Suppressor macrophage treated with lipopolysaccharide for 1 hour (primary cell): ENCODE measurements at regions not wholly inside any gene's neighbourhood (a gene's known extent, or its start where the extent isn't known, plus 50 kb on each side); places are given as distances from the start of the nearest gene placed in this dataset.

Experiments
- DNase-seq, 3 donors: peaks; one replicate each; pipeline ENCODE4 v3.0.0-alpha.2; 2020 to 2022

DNA sequence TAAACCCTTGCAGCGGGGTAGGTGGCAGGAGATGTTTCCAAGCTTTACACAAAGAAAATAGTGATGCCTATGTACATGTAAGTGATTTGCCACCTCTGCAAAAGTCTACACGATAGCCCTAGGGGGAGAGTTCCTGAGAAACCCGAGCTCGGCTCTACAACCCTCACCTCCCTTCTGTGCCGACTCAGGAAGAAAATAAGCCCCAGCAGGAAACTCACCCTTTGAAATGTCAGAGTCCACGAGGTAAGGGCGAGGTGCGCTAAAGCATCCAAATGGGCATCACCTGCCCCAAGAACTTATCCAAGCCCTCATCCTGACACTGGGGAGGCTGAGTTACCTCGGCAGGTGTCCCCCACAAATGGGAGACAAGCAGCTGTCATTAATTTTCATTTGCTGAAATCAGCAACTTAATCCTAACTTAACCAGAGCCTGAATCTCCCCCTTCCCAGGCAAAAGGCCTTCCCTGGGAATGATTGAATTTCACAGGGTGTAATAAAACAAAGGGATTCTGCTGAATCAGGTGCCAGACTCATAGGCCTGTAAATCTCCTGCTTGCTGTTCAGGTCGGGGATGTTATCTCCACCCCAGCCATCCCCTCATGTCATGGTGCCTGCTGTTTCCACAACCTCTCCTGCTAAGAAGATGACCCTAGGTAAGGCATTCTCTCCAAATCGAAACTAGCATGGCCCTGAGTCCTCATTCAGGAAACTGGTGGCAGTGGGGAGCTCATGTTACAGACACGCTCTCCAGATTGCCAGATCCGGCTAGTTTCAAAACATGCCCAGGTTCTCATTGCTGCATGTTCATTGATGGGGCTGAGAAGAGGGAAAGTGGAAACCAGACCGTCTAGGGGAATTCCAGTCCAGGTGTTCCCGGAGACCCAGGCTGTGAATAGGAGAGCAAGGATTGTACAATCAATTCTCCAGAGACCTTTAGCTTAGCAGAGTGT lies 105.3 kb upstream of the KIRREL3 start:
- no peak for DNase-seq

DNA sequence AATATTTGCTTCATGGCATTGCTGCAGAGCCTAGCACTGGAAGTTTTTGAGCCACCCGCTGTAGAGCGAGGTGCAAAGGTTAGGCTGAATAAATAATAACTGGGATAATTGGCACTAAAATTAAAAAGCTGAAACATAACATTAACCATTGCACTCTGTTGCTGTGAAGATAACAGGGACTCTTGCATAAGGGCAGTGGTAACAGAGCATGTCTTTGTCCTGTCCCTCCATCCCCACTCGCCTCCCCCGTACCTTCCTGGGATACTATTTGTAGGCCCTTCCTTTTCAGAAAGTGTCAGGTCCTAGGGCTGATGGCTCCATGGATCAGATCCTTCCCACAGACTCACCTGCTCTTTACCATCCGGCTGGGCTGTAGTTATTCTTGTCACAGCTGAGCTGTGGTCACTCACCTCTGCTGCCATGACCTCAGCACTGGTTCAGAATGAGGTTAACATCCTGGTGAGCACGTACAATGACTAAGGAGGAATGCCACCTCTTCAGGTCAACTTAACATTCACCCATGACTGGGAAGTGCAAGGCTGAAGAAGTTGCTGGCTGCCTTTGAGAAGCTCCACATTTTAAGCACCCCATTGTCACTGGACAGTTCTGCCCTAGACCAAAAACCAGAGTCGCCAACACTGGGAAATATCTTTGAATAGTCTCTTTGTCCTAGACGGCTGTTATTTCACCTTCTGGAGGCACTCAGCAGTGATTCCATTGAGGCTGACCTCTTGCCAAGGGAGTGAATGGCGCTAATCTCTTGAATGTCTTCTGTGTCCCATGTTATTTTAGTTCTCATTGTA lies 103.2 kb upstream of the KIRREL3 start:
- no peak for DNase-seq

DNA sequence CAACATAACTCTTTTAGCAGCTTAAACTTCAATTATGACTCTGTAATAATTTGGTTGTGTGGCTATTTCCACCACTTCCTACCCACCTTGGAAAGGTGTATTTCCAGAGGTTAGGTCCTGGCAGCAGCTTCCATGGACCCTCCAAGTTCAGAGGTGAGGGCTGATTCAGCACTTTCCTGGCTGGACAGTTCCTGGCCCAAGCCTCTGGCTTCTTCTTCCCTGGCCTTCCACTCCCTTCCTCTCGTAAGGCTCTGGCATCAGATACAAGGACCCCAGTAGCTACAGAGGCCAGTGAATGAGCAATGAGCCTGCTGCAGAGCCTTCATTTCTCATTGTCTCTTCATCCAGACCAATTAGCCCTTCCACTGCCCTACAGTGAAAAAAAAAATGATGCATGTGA lies 98.1 kb upstream of the KIRREL3 start:
- no peak for DNase-seq

DNA sequence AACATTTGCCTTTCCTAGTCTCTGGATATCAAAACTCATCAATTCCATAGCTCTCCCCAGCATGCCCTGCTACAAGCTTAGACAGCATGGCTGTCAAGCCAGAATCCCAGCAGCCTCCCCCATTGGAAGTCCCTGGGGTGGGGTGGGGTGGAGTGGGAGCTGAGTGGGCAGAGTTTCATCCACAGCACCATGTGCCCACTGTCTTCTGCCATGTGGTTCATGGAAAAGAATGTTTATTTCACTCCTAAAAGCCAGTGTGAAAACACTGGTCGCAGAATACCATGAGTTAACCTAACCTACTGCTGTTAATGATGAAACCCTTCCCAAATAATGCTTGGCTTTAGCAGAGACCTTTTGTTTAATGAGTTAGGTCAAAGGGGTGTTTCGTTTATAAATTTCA lies 80.2 kb upstream of the KIRREL3 start:
- DNase-seq: no peak

DNA sequence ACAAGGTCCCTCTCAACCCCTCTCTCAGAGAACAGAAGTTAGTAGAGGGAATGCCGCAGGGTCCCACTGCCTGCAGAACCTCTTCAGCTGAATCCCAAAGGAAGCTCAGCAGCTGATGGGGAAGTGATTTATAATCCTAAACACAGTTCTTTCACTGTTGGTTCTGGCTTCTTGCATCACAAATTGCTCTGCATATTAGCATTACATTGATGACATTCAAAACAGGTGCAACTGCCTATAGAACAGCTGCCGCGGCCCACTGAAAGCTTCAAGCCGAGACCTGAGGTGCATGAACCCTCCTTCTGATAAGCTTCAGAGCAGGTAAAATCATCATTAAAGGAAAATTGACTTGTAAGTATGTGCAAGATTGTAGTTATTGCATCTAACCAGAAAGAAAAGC lies 75.2 kb upstream of the KIRREL3 start:
- no peak for DNase-seq

DNA sequence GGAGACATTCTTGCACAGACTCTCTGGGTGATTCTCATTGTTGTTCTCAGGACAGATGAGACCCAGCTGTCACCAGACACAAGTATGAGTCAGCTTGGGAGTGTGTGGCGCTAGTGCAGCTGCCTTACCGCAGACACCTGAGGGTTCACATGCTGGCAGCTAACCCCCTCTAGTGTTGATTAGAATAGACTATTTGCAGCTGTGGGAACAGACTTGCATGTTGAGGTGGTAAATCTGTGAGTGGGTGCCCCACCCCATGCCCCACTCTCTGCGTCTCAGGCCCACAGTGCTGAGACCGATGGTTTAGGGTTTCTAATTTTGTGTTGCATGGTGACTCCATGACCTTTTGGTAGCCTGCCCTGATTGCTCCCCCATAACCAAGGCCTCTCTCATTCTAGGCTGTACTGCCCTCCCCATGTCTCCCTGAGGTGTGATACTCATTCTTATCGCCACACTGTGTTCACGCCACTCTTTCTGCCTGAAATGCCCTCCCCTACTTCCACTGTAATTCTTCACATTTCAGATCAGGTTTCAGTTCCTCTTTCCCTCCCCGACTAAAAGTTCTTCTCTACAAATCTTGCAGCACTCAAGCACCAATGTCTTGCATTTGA lies 73.7 kb upstream of the KIRREL3 start:
- DNase-seq: peak in 1 of 3 donors; percentile 3

GRCh38 chr11:127073621-127074020 lies 73.1 kb upstream of the KIRREL3 start:
- DNase-seq: no peak

DNA sequence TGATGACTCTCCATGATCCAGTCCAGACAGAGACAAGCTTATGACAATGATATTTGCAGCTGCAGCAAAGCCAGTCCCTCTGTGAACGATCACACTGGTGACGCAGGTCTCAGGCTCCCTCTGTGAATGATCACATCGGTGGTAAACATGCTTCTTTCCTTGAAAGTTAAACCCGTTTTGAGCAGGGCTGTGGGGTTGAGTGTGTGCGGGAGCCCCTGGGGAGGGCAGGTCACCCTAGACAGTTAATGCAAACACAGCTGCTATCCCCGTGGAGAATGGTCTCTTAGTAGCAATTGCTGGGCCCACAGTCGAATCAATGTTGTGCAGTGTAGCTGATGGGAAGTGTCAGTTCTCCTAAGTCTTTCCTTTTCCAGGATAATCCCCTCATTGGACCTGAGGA lies 71.0 kb upstream of the KIRREL3 start:
- DNase-seq: no peak

GRCh38 chr11:127070808-127071207 lies 70.2 kb upstream of the KIRREL3 start:
- no peak for DNase-seq

DNA sequence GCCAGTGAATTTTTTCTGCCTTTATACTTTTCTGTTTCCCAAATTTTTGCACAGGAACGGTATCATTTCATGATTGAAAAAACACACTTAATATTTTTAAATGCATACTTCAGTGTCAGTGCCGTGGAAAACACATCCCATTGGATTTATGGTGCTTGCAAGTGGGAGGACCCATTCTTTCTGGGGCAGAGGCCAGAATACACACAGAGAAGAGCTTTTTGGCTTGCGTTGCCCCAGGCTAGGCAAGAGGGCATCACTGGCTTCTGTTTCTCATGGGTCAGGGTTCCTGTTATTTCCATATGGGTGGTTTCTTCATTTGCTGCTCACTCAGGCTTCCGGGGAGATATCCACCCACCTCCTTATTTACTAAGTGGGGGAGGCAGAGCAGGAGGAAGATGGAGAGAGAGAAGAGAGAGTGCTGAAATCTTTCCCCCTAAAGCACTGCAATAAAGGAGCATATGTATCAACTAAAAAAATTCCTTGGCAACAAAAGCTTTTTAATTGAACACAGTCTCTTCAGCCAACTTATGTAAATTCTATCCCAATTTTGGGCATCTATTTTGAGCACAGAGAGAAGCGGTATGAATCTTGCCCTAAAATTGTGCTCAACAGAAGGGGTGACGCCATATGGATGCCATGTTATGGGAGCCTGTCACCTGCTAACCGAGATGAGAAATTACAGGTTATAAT lies 66.0 kb upstream of the KIRREL3 start:
- no peak for DNase-seq

DNA sequence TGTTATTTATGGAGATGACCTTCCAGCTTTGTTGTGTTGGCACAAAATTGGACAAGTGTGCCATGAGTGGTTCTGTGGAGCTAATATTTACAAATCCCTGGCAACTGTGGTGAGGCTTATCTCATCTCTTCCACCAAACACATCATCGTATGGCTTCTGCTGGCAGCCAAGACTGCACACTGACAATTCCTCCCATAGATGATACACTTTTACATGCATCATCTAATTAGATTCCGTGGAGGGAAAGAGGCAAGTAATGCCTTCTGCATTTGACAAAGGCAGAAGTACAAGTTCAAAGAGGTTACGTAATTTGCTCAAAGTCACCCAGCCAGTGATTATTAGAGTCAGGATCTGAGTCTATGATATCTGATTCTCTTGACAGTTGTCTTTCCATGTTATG lies 62.7 kb upstream of the KIRREL3 start:
- no peak for DNase-seq

DNA sequence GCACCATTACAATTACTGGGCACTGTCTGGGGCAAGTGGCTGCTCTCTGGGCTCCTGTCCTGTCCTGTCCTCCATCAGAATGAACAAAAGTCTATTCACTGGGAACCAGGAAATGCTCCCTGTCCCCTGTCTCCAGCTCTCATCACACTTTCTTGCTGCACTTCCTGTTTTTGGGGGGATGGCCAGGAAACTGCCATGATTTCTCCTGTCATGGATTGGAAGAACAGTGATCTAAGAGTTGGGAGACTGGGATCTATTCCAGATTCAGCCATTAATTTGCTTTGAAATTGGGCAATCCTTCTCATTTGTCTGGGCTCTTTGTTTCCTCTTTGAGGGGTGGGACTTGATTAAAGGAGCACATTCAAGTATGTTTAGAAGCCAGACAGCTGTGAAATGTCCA lies 61.4 kb upstream of the KIRREL3 start:
- DNase-seq: no peak

- DNase-seq: no peak
Observed at GRCh38 chr11:127059750-127060149, 59.2 kb upstream of the KIRREL3 start.

DNA sequence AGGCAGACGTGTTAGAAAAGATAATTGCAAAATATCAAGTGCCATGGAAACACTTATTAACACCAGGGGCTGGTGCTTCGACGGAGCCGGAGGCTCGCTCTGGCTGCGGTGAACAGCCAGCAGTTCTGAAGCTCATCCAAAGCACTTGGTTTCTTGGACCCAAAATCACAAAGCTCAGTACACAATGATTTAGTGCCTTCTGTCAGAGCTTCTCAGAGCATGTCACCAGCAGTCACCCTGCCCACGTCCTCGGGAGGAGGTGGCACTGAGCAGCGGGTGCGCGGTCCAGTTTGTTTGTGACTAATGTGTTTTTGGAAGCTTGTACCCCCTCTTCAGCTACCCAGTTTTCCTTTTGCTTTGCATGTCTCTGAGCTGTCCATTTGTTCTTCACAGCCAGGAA lies 58.7 kb upstream of the KIRREL3 start:
- DNase-seq: no peak

- DNase-seq: no peak
Observed at GRCh38 chr11:127058524-127058923, 58.0 kb upstream of the KIRREL3 start.

DNA sequence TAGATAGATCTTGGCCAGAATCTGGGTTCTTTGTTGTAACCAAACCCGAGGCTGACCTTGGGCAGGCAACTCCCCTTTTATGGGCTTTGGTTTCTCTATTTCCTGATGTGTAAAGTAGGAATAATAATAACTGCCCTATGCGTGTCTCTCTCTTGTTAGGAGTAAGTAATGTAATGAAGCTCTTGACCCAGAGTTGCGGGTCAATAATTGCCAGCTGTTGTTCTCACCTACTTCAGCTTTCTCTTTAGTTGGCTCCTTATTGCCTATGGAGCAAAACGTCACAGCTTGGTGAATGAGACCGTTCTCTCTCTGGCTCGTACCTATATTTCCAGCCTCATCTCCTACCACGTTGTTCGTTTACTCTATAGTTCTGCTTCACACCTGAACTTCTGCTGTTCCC lies 56.6 kb upstream of the KIRREL3 start:
- DNase-seq: no peak

DNA sequence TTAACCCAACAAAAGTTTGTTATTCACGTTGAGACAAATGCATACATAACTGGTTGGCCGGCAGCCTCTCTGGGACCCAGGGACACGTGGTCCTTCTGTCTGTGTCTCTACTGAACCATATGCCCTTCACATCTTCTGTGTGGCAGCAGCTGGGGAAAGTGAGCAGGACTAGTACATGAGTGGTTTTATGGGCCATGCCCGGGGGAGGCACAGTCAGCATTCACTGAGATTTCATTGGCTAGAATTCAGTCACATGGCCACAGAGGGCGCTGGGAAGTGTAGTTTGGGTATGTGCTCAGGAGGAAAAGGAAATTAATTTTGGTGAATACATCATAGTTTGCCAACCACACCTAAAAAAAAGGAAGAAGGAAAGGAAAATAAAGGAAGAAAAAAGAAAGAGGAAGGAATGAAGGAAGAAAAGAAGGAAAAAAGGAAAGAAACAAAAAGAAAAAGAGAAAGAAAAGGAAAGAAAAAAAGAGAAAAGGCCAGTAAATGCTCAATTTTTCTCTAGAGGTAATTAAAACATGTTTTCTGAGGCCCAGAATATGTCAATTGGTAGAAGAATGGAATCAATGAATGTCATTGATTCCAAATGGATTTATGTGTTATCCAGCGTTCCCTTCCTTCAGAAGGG lies 55.9 kb upstream of the KIRREL3 start:
- DNase-seq: no peak

GRCh38 chr11:127055236-127055635 lies 54.7 kb upstream of the KIRREL3 start:
- no peak for DNase-seq

GRCh38 chr11:127054153-127054552 lies 53.6 kb upstream of the KIRREL3 start:
- DNase-seq: no peak

DNA sequence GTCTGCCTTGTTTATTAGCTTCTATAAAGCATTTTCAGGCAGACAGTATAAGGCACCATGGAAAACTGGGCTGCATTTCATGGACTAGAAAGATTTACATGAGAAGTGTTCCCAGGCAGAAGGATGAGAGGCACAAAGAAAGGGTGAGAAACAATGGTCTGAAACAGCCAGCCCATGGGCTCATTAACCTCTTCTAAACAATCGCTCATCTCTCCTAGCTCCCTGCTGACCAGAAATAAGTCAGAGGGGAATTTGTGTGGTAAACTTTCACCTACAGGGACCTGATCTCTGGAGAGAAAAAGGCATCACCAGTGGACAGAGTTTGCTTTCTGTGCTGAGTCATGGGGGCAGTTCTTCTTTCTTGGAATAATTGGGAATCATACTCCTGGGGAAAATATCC lies 51.8 kb upstream of the KIRREL3 start:
- no peak for DNase-seq
